ENCODE measurements at regions not wholly inside any gene's neighbourhood (a gene's known extent, or its start where the extent isn't known, plus 50 kb on each side); places are given as distances from the start of the nearest gene placed in this dataset.

DNA sequence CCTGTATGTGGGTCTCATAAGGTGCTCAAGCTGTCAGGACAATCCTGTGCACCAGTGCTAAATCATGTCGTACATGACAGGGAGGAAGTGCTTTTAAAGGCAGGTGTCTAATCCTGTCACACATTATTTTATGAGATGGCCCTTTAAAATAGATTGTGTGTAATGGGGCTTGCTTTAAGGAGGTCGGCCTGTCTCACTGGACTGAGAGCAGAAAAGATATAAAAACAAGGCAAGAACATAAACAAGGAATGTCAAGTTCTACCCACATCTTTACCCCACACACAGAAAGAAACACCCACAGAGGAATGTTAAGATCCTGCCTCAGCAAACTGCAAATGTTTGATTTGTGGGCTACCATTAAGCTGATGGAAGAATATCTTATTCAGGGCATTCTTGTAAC, 279.0 kb downstream of the FOXA2 start:
- peaks cover 68% of the 10 kb centered on the region for H3K27me3 Mint-ChIP-seq (ENCODE audit: low read depth)
- H3K27ac Mint-ChIP-seq (ENCODE audit: unreplicated experiment) = no peak overlapping the region
- TF ChIP-seq, protein P1, sequence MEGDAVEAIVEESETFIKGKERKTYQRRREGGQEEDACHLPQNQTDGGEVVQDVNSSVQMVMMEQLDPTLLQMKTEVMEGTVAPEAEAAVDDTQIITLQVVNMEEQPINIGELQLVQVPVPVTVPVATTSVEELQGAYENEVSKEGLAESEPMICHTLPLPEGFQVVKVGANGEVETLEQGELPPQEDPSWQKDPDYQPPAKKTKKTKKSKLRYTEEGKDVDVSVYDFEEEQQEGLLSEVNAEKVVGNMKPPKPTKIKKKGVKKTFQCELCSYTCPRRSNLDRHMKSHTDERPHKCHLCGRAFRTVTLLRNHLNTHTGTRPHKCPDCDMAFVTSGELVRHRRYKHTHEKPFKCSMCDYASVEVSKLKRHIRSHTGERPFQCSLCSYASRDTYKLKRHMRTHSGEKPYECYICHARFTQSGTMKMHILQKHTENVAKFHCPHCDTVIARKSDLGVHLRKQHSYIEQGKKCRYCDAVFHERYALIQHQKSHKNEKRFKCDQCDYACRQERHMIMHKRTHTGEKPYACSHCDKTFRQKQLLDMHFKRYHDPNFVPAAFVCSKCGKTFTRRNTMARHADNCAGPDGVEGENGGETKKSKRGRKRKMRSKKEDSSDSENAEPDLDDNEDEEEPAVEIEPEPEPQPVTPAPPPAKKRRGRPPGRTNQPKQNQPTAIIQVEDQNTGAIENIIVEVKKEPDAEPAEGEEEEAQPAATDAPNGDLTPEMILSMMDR (conservative IDR thresholded peaks at IDR 0.05) = no peak
- no peaks in the 10 kb centered on the region for H3K36me3 Mint-ChIP-seq (ENCODE audit: low read depth)
- no peak for DNase-seq (ENCODE audit: low read depth, low spot score)
- no peak overlapping the region for H3K4me3 Mint-ChIP-seq
- H3K4me1 Mint-ChIP-seq = no peaks in the 10 kb centered on the region
- H3K9me3 Mint-ChIP-seq = peaks cover 4% of the 10 kb centered on the region

DNA sequence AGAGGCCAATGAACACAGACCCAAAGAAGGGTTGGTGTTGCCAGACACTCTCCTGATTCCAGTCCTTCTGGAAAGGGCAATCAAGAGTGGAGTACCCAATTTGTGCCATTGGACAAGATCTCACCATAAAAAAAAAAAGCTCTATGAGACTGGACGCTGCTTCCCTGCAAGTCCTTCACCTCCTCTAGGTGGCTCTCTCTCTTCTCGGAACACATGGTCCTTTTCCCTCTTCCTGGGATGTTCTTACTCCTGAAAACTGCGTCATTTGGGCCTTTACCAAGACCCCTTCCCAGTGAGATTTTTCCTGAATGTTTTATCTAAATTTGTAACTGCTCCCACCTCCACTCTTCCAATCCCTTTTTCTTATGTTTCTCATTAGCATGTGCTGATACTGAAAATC, 280.8 kb downstream of the FOXA2 start:
- TF ChIP-seq, protein P1 (conservative IDR thresholded peaks at IDR 0.05) = peak; percentile 19
- no peak for DNase-seq (ENCODE audit: low read depth, low spot score)
- Mint-ChIP-seq H3K36me3 (ENCODE audit: low read depth) (no peaks in the 10 kb centered on the region), H3K4me3 (no peak overlapping the region), H3K9me3 (peaks cover 11% of the 10 kb centered on the region), H3K27me3 (ENCODE audit: low read depth) (peaks cover 61% of the 10 kb centered on the region), H3K27ac (ENCODE audit: unreplicated experiment) (no peak overlapping the region), H3K4me1 (no peaks in the 10 kb centered on the region)

DNA sequence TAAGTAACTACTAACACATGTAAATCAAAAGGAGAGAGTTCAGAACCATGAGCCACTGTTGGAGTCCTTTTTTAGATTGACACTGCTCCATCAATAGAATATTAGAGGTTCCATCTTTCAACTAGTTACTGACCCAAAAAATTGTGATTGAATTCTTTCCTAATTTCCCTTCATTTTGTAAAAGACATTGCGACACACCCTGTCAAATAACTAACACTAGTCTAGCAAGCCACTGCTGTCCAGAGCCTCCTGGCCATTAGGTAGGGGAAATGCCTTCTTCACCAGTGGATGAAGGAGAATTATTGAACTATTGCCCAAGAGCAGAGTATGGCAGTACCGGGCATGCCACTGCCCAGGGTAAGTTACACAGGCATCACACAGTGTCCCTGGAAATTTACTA, 282.3 kb downstream of the FOXA2 start:
- Mint-ChIP-seq H3K9me3 (peaks cover 13% of the 10 kb centered on the region), H3K4me3 (no peak overlapping the region), H3K27me3 (ENCODE audit: low read depth) (peaks cover 46% of the 10 kb centered on the region), H3K27ac (ENCODE audit: unreplicated experiment) (no peak overlapping the region), H3K36me3 (ENCODE audit: low read depth) (no peaks in the 10 kb centered on the region), H3K4me1 (no peaks in the 10 kb centered on the region)
- no peak for DNase-seq (ENCODE audit: low read depth, low spot score)
- TF ChIP-seq, protein P1 (conservative IDR thresholded peaks at IDR 0.05) = no peak

DNA sequence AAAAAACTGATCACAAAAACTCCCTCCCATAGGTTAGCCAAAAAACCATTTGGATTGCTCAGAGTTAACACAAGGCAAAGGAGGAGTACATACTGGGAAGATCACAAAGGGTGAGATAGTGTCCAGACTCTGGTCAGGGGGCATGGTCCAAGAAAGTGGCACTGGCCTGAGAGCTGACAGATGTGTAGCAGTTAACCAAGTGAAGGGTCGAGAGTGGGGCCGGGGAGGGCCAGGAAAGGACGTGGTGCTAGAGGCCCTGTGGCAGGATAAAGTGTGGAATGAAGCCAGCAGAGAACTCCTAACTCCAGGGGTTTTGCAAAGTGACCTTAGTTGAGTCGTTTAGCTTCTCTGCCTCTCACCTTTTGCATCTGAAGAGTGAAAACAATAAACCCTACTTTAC, 290.5 kb downstream of the FOXA2 start:
- no peak overlapping the region for H3K4me3 Mint-ChIP-seq
- no peak overlapping the region for H3K27ac Mint-ChIP-seq (ENCODE audit: unreplicated experiment)
- TF ChIP-seq, protein P1 (conservative IDR thresholded peaks at IDR 0.05) = no peak
- peaks cover 48% of the 10 kb centered on the region for H3K27me3 Mint-ChIP-seq (ENCODE audit: low read depth)
- DNase-seq (ENCODE audit: low read depth, low spot score) = no peak
- H3K4me1 Mint-ChIP-seq = no peaks in the 10 kb centered on the region
- H3K36me3 Mint-ChIP-seq (ENCODE audit: low read depth) = no peaks in the 10 kb centered on the region
- peaks cover 2% of the 10 kb centered on the region for H3K9me3 Mint-ChIP-seq

DNA sequence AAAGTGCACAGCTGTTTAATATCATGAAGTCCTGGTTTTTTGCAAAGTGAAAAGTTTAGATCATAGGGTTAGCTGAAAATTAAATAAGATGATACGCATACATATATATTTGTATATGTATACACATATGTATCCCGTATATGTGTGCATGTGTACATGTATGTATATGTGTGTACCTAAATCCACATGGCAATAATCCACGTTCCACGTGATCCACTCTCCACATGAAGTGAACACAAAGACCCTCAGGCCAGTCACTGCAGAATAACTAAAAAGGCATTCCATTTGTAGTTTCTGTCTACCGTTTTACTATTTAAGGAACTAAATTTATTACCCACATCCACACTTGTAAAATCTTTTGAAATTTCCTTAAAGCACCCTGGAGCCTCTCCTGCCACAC, 294.9 kb downstream of the FOXA2 start:
- H3K36me3 Mint-ChIP-seq (ENCODE audit: low read depth) = no peaks in the 10 kb centered on the region
- DNase-seq (ENCODE audit: low read depth, low spot score) = no peak
- H3K9me3 Mint-ChIP-seq = no peaks in the 10 kb centered on the region
- H3K27ac Mint-ChIP-seq (ENCODE audit: unreplicated experiment) = no peak overlapping the region
- H3K27me3 Mint-ChIP-seq (ENCODE audit: low read depth) = peaks cover 64% of the 10 kb centered on the region
- no peak overlapping the region for H3K4me3 Mint-ChIP-seq
- TF ChIP-seq, protein P1 (conservative IDR thresholded peaks at IDR 0.05) = no peak
- no peaks in the 10 kb centered on the region for H3K4me1 Mint-ChIP-seq

DNA sequence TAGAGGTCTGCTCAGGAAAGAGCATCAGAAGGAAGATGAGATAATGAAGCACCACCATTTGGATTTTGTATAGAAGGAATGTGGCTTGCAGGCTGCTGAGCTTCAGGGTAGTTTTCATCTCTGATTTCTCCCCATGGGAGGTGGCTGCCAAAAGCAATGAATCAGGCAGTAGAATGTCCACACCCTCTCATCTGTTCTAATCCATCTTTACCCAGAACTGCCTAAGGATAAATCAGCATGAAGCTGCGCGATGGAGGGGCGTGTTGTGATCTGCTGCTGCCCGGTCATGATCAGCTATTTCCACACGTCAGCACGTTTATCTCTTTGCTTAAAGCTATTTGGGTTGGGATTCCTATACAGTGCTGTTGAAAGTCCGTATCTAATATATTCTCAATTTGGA, 295.4 kb downstream of the FOXA2 start:
- H3K27me3 Mint-ChIP-seq (ENCODE audit: low read depth) = peaks cover 67% of the 10 kb centered on the region
- H3K36me3 Mint-ChIP-seq (ENCODE audit: low read depth) = no peaks in the 10 kb centered on the region
- no peak overlapping the region for H3K27ac Mint-ChIP-seq (ENCODE audit: unreplicated experiment)
- H3K4me1 Mint-ChIP-seq = no peaks in the 10 kb centered on the region
- no peaks in the 10 kb centered on the region for H3K9me3 Mint-ChIP-seq
- H3K4me3 Mint-ChIP-seq = no peak overlapping the region
- TF ChIP-seq, protein P1 (conservative IDR thresholded peaks at IDR 0.05) = no peak
- no peak for DNase-seq (ENCODE audit: low read depth, low spot score)

Measured in neural crest cell (in vitro differentiated cells).